OCI-M1 (cell line): ENCODE measurements at regions not wholly inside any gene's neighbourhood (a gene's known extent, or its start where the extent isn't known, plus 50 kb on each side); places are given as distances from the start of the nearest gene placed in this dataset.
"Not testable (repeated sequence)": the region's sequence is repeated elsewhere in the genome, so short reads cannot be mapped to it uniquely, and the experiment has no call there.

Source experiments
- DNase-seq: peaks from one replicate; lab custom pipeline; 2025; lab: John Stamatoyannopoulos, UW

- DNase-seq, result no peak
These were observed 95.4 kb upstream of the PPP1R26 start for GRCh38 chr9:135384226-135384625.

DNA sequence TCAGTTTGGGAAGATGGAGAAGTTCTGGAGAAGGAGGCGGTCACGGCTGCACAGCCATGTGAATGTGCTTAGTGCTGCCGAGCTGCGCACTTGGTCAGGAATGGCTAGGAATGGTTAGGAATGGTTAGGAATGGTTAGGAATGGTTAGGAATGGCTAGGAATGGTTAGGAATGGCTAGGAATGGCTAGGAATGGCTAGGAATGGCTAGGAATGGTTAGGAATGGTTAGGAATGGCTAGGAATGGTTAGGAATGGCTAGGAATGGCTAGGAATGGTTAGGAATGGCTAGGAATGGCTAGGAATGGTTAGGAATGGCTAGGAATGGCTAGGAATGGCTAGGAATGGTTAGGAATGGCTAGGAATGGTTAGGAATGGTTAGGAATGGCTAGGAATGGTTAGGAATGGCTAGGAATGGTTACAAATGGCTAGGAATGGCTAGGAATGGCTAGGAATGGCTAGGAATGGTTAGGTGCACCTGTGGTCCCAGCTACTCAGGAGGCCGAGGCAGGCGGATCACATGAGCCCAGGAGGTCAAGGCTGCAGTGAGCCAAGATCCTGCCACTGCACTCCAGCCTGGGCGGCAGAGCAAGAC, 94.7 kb upstream of the PPP1R26 start:
- DNase-seq, result not testable (repeated sequence)

DNA sequence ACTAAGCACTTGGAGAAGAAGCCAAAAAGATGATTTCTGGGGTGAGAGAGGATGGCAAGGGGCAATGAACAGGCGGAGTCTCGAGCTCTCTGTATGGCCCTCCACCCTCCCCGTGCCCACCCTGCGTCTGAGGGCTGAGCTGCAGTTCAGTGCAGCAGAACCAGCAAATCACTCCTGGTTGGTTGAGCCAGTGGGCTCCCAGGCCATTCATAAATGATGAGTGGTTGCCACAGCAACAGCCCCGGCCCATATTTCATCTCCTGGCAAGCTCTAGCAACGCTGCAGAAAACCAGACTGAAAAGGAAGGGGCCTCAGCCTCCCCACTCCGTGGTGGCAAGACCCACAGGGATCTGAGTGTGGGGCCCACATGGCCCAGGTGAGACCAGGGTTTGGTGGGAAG, 93.8 kb upstream of the PPP1R26 start:
- DNase-seq, result no peak

DNA sequence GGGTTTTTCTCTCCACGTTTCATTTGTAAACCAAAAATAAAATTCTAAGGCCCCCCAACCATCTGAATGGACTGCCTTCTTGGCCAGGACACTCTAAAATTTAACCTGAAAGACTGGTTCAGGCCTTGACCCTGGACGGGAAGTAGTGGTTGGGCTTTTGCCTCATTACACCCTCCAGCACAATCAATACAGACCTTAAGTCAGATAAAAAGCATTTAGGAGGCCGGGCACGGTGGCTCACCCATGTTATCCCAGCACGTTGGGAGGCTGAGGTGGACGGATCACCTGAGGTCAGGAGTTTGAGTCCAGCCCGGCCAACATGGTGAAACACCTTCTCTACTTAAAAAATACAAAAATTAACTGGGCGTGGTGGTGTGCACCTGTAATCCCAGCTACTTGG, 91.6 kb upstream of the PPP1R26 start:
- no peak for DNase-seq

- DNase-seq, result no peak
These were observed 91.1 kb upstream of the PPP1R26 start for GRCh38 chr9:135388530-135388929.

DNA sequence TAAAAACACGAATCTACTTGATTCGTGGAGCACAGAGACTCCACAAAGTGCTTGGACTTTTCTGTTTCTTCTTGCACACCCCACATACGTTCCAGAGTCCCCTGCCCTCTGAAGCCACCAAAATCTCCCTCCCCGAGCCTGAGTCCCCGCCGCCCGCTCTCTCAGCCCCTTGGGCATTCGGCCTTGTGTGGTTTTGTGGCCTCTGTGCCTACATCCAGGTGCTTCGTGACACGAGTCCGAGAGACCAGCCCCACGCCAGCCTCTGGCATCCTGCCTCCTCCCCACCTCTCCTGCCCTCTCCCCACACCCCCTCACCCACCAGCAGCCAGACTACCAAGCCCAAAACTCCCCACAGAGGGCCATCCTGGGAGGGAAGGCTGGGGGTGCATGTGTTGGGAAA, 87.8 kb upstream of the PPP1R26 start:
- DNase-seq, result no peak

DNA sequence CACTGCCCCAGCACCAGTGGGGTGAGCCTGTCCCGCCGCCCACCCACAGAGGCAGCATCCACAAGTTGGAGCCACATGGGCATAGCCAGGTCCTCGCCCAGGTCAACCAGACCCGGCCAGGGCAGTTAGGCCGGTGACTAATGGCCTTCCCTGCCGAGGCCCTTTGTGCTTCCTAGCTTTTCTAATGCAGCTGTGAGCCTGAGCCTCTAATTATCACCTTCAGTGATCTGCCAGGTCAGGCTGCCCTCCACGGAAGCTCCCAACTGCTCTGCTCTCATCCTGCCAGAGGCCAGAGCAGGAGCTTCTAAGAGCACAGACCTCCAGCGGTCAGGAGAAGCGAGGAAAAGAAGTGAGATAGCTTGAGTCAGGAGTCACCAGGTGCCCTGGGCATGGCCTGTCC, 87.1 kb upstream of the PPP1R26 start:
- no peak for DNase-seq

DNA sequence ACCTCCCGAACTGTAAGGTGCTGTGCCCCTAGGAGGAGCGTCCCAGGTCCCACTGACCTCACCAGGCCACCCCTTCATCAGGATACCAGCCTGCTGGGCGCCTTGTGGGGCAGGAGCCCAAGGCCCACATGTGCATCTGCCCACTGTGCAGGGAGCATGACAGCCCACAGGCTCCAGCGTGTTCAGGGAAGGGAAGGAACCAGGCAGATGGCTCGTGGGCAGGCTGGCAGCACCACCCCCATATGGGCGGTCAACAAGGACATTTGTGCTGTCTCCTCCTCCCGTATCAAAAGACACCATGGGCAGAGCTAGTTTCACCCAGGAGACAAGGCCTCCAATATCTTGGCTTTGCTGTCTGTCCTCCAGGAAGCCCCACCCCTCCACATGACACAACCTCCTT, 85.5 kb upstream of the PPP1R26 start:
- DNase-seq, result no peak

DNA sequence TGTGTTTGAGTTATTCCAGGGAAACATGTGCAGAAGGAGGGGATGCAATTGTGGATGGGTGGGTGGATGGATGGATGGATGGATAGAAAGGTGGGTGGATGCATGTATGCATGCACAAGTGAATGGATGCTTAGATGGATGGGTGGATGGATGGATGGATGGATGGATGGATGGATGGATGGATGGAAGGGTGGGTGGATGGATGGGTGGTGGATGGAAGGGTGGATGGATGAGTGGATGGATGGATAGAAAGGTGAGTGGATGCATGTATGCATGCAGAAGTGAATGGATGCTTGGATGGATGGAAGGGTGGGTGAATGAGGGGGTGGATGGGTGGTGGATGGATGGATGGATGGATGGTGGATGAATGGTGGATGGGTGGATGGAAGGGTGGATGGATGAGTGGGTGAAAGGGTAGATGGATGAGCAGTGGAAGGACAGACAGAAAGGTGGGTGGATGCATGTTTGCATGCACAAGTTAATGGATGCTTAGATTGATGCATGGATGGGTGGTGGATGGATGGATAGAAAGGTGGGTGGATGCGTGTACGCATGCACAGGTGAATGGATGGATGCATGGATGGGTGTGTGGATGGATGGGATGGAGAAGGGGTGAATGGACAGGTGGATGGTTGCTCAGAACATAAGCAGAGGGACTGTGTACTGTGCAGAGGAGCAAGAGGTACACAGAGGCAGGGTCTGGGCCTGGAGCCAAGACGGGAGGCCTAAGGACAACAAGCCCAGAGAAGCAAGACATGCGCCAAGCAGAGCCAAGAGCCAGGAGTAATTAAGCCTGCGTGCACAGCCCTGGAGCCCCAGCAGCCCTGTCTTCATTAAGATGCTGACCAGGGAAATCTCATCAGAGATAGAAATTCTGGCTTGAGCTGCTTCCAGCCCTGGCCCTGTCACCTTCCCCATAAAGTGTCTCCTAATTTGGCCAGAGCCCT, 84.6 kb upstream of the PPP1R26 start:
- no peak for DNase-seq

GRCh38 chr9:135397142-135397541, 82.4 kb upstream of the PPP1R26 start:
- DNase-seq, result no peak

DNA sequence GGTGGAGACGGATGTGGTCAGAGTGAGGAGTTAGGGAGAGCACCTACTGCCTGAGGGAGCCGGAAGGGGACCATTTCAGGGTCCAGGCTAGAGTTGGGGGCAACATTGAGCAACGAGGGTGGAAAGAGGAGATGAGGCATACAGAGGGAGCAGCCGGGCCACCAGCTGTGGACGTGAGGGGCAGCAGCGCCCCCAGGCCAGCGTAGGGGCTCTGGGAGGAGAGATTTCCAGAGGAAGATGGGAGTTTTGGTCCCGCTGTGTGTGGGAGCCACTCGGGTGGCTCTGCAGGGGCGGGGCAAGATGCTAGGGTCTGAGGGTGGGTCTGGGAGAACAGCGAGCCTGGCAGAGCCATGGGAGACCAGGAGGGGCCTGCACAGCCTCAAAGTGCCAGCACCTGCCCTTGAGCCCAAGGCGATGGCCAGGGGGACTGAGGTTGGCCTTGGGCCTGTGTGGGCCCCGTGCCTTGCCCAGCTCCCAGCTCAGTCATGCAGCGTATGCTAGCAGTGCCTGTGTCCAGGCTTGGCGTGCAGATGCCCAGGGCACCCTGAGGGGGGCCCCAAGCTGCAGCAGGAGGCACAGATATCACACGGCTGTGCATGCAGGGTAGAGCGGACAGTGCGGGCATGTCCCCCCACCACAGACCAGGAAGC, 80.5 kb upstream of the PPP1R26 start:
- no peak for DNase-seq

DNA sequence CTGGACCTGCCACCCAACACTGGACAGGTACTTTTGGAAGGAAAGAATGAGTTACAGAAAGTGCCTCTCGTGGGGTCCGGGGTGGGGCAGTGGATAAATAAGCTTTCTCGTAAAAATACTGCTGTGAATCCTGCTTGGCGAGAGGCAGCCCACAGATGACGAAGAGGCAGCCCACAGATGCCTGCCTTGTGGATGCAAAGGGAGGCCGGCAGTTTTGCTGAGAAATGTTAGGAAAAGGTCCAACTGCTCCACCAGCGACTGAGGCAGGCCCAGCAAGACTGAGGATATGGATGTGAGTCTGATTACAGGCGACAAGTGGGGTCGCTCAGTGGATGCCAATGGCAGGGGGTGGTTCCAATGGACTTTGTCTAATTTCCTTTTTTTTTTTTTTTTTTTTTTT, 79.1 kb upstream of the PPP1R26 start:
- no peak for DNase-seq

DNA sequence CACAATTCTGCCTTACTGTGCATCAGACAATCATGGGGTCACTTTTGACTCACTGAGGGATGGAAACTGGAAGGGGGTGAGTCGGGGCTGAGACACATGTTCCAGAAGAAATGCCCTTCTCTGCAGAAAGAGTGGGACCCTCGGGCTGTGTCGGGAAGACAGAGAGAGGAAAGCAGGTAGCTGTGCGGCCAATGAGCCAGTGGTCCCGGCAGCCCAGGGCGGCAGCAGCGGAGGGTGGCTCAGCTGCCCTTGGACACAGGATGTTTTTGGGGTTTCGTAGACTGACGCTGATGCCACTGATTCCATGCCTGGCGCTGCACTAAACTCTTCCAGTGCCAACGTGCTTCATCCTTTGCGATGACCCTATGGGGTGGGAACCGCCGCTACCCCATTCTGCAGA, 78.4 kb upstream of the PPP1R26 start:
- no peak for DNase-seq

DNA sequence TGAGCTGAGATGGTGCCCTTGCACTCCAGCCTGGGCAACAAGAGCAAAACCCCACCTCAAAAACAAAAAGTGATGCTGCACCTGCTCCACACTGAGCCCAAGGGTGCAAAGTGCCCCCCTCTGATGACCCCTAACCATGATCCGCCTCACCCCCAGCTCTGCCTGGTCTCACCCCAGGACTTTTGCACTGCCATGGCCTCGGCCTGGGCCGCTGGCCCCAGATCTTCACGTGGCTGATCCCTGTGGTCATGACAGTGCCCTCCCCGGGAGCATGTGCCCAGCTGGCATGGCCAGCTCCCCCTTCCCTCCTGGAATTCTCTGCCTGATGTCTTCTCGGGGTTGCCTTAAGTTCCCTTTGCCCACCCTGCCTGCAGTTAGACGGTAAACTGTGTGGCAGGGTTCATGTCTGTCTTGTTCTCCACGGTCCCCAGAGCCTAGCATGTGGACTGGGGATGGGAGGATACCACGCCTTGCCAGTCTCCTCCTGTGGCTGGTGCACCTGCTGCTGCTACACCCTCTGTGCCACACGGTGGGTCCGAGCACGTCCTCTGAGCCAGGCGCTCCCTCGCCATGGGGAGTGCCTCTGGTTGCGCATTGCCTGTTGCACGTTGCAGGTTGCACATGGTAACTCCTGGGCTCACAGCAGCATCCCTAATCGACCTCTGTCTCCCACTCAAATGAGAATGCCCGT, 77.4 kb upstream of the PPP1R26 start:
- DNase-seq, result no peak

DNA sequence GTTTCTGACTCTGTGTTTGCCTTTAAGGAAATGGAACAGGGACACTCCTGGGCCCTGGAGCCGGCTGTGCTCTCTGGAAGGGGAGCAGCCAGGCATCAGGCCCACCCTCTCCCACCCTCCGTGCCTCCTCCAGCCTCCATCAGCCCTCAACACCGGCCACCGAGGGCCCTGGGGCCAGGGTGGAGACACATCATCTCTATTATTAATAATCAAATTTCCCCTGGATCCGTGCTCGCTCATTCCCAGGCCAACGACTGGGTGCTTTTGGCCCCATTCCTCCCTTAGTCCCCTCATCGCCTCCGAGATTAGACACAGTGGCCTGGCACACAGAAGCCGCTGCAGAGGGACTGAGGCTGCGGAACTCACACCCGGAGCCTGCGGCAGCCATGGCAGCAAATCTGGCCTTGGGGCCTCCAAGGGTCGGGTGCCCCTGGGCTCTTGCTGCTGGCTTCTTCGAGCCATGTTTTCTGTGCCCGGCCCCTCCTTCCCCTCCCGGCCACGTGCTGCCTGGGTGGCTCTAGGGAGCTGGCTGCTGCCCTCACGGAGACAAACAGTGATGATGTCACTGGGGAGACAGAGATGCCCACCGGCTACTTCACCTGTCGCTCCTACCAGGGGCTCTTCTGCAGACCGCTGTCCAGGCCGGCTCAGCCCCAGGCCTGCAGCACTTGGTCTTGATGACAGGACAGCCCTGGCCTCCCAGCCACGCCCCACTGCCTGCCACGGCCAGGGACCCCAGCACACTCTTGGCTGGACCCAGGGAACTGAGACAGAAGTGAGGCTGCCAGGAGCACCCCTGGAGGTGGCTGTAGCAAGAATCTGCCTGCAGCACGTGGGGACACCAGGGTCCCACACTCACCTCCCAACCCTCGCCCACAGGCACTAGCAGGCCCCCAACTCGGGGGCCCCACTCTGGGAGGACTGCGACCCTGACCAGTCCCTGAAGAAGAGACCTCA, 76.6 kb upstream of the PPP1R26 start:
- DNase-seq, result no peak

GRCh38 chr9:135403733-135404450, 75.7 kb upstream of the PPP1R26 start:
- DNase-seq, result no peak

DNA sequence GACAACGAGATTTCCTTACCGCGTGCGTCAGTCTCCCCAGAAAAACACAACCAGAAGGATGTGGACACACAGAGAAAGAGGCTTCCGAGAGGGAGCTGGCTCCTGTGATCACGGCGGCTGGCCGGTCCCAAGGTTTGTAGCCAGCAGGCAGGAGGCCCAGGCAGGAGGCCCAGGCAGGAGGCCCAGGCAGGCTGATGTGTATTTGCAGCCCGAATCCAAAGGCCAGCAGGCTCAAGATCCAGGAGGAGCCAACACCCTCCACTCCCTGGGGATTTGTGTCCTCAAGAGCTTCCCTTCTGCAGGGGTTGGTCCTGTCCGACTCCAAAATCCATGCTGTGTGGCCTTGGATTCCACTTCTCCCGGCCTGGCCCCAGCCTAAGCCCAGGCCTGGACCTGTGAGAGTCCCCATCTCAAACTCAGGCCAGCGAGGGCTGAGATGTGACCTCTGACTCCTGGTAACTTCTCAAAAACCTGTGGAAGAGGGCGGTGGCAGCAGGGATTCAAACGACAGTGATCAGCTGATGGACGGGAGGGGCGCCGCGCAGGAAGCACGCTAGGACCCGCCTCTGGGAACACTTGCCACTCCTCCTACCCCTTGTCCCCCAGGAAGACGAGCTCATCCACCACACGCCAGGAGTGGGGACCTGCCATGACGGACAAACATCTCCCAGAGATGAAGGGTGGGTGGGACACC, 75.0 kb upstream of the PPP1R26 start:
- DNase-seq, result no peak

- DNase-seq, result not testable (repeated sequence)
These were observed 74.5 kb upstream of the PPP1R26 start for GRCh38 chr9:135405145-135405464.

DNA sequence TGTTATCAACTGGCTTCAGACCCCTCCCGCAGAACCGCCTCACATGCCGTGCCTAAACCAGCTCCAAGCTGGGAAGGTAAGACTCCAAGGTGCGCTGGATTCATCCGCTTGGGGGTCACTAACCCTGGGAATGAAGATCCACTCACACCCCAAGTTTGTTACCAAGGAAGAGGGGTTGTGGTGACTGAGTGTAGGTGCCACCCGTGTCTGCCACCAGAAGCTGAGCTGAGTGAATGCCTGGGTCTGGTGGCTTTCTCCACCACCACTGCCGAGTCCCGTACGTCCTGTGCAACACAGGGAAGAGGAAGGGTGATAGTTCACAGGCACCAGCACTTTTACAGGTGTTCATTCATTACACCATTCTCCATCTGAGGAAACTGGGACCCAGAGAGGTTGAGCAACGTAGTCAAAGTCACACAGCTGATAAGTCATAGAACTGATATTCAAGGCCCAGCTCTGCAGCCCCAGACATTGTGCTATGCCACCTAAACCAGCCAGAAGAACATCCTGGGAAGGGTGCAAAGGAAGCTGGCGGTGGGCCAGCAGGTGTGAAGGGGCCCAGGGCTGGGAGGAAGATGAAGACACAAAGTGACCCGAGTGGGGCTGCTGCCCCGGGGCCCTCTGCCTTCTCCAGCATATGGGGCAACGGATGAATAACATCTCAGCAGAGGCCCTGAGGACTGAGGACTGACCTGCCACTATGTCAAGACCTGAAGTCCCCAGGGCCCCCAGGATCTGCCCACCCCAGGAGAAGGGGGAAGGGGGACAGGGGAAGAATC, 70.9 kb upstream of the PPP1R26 start:
- no peak for DNase-seq
